Parathyroid adenoma (tissue), 2 donors: ENCODE measurements at regions not wholly inside any gene's neighbourhood (a gene's known extent, or its start where the extent isn't known, plus 50 kb on each side); places are given as distances from the start of the nearest gene placed in this dataset.

Experiments
- H2AFZ ChIP-seq: fragments of 300-600 bp; sonication (generic); one replicate; pipeline ENCODE4 v1.7.0; 2017; ENCODE audit warnings: antibody characterized with exemption, mild to moderate bottlenecking
- H3K27ac ChIP-seq: fragments of 300-600 bp; sonication (generic); one replicate; pipeline ENCODE4 v1.7.0; 2017
- H3K27me3 ChIP-seq: fragments of 300-600 bp; sonication (generic); one replicate; pipeline ENCODE4 v1.7.0; 2017; ENCODE audit warnings: low read length; ENCODE audit not compliant: control insufficient read depth, insufficient read depth
- H3K36me3 ChIP-seq: fragments of 300-600 bp; sonication (generic); one replicate; pipeline ENCODE4 v1.7.0; 2017; ENCODE audit warnings: low read length; ENCODE audit not compliant: control insufficient read depth, insufficient read depth
- H3K4me1 ChIP-seq: fragments of 300-600 bp; sonication (generic); one replicate; pipeline ENCODE4 v1.7.0; 2017; ENCODE audit warnings: control low read depth
- H3K4me2 ChIP-seq: fragments of 300-600 bp; sonication (generic); one replicate; pipeline ENCODE4 v1.7.0; 2017; ENCODE audit warnings: low read length
- H3K4me3 ChIP-seq: fragments of 300-600 bp; sonication (generic); one replicate; pipeline ENCODE4 v1.7.0; 2017; ENCODE audit warnings: low read depth, low read length
- H3K79me2 ChIP-seq: fragments of 300-600 bp; sonication (generic); one replicate; pipeline ENCODE4 v1.7.0; 2017; ENCODE audit warnings: control low read depth
- H3K9ac ChIP-seq: fragments of 300-600 bp; sonication (generic); one replicate; pipeline ENCODE4 v1.7.0; 2017; ENCODE audit warnings: mild to moderate bottlenecking
- H3K9me3 ChIP-seq: fragments of 300-600 bp; sonication (generic); one replicate; pipeline ENCODE4 v1.7.0; 2017; ENCODE audit warnings: low read length; ENCODE audit not compliant: control insufficient read depth
- CTCF ChIP-seq: fragments of 300-600 bp; sonication (generic); IDR thresholded peaks from one replicate; pipeline ENCODE4 v1.7.0; 2017; ENCODE audit warnings: antibody characterized with exemption, mild to moderate bottlenecking
- donor health status: primary hyperparathyroidism.

GRCh38 chr3:34920806-34921205, 718.5 kb upstream of the ARPP21 start:
- Histone ChIP-seq H3K36me3 (no peaks in the 10 kb centered on the region), H3K9ac (no peak overlapping the region), H3K9me3 (no peaks in the 10 kb centered on the region), H3K4me3 (no peak overlapping the region), H3K79me2 (no peaks in the 10 kb centered on the region), H3K4me2 (no peak overlapping the region), H3K27me3 (no peaks in the 10 kb centered on the region), H3K27ac (no peak overlapping the region), H3K4me1 (no peaks in the 10 kb centered on the region), H2AFZ (no peak overlapping the region)
- no peak for TF ChIP-seq CTCF

- Histone ChIP-seq H3K36me3 (no peaks in the 10 kb centered on the region), H3K27ac (no peak overlapping the region), H3K27me3 (no peaks in the 10 kb centered on the region), H3K4me2 (no peak overlapping the region), H2AFZ (no peak overlapping the region), H3K79me2 (no peaks in the 10 kb centered on the region), H3K9me3 (no peaks in the 10 kb centered on the region), H3K4me3 (no peak overlapping the region), H3K9ac (no peak overlapping the region), H3K4me1 (no peaks in the 10 kb centered on the region)
- TF ChIP-seq CTCF: no peak
Measured at GRCh38 chr3:34924961-34925360, 714.4 kb upstream of the ARPP21 start.

- Histone ChIP-seq H3K4me1 (no peaks in the 10 kb centered on the region), H3K27me3 (no peaks in the 10 kb centered on the region), H3K4me2 (no peak overlapping the region), H3K9ac (no peak overlapping the region), H3K4me3 (no peak overlapping the region), H3K9me3 (no peaks in the 10 kb centered on the region), H3K36me3 (no peaks in the 10 kb centered on the region), H3K27ac (no peak overlapping the region), H2AFZ (no peak overlapping the region), H3K79me2 (no peaks in the 10 kb centered on the region)
- no peak for TF ChIP-seq CTCF
Measured at GRCh38 chr3:34925851-34926250, 713.5 kb upstream of the ARPP21 start.

- Histone ChIP-seq H3K4me2 (no peak overlapping the region), H3K36me3 (no peaks in the 10 kb centered on the region), H3K4me1 (no peaks in the 10 kb centered on the region), H3K27ac (no peak overlapping the region), H3K4me3 (no peak overlapping the region), H2AFZ (no peak overlapping the region), H3K79me2 (no peaks in the 10 kb centered on the region), H3K9me3 (no peaks in the 10 kb centered on the region), H3K9ac (no peak overlapping the region), H3K27me3 (no peaks in the 10 kb centered on the region)
- TF ChIP-seq CTCF: no peak
Measured at GRCh38 chr3:34929036-34929435, 710.3 kb upstream of the ARPP21 start.

- H3K4me3 ChIP-seq: no peak overlapping the region
- no peaks in the 10 kb centered on the region for H3K36me3 ChIP-seq
- H3K79me2 ChIP-seq: no peaks in the 10 kb centered on the region
- no peak overlapping the region for H3K27ac ChIP-seq
- TF ChIP-seq CTCF: no peak
- no peaks in the 10 kb centered on the region for H3K9me3 ChIP-seq
- no peak overlapping the region for H3K9ac ChIP-seq
- no peaks in the 10 kb centered on the region for H3K27me3 ChIP-seq
- H3K4me2 ChIP-seq: no peak overlapping the region
- no peak overlapping the region for H2AFZ ChIP-seq
- H3K4me1 ChIP-seq: no peaks in the 10 kb centered on the region
Measured at GRCh38 chr3:34934660-34935059, 704.7 kb upstream of the ARPP21 start.
